ENCODE measurements at regions not wholly inside any gene's neighbourhood (a gene's known extent, or its start where the extent isn't known, plus 50 kb on each side); places are given as distances from the start of the nearest gene placed in this dataset.

- TF ChIP-seq, protein P1, sequence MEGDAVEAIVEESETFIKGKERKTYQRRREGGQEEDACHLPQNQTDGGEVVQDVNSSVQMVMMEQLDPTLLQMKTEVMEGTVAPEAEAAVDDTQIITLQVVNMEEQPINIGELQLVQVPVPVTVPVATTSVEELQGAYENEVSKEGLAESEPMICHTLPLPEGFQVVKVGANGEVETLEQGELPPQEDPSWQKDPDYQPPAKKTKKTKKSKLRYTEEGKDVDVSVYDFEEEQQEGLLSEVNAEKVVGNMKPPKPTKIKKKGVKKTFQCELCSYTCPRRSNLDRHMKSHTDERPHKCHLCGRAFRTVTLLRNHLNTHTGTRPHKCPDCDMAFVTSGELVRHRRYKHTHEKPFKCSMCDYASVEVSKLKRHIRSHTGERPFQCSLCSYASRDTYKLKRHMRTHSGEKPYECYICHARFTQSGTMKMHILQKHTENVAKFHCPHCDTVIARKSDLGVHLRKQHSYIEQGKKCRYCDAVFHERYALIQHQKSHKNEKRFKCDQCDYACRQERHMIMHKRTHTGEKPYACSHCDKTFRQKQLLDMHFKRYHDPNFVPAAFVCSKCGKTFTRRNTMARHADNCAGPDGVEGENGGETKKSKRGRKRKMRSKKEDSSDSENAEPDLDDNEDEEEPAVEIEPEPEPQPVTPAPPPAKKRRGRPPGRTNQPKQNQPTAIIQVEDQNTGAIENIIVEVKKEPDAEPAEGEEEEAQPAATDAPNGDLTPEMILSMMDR (IDR thresholded peaks at IDR 0.05; ENCODE audit: extremely low read depth in 1 of 2, insufficient read depth in 1 of 2, low read depth in 1 of 2, low read length in 2 of 2), result no peak
- TF ChIP-seq POLR2A (IDR thresholded peaks at IDR 0.05; ENCODE audit: low read depth, low read length), result no peak
- TF ChIP-seq MYC (IDR thresholded peaks at IDR 0.05; ENCODE audit: low read depth, low read length), result no peak
- TF ChIP-seq MAX (IDR thresholded peaks at IDR 0.05; ENCODE audit: insufficient read depth, insufficient read length), result no peak
- TF ChIP-seq EZH2 (IDR thresholded peaks at IDR 0.05; ENCODE audit: borderline replicate concordance, low read depth, low read length, severe bottlenecking), result no peak
- TF ChIP-seq POLR2AphosphoS5 (IDR thresholded peaks at IDR 0.05; ENCODE audit: insufficient read depth, low read depth, low read length), result no peak
- TF ChIP-seq GATA2 (IDR thresholded peaks at IDR 0.05; ENCODE audit: insufficient read depth, insufficient read length, low read depth, low read length), result no peak
Measured at GRCh38 chr19:28882818-28883217, 330.1 kb downstream of the UQCRFS1 start.

Data from endothelial cell of umbilical vein (primary cell).